ENCODE measurements at regions not wholly inside any gene's neighbourhood (a gene's known extent, or its start where the extent isn't known, plus 50 kb on each side); places are given as distances from the start of the nearest gene placed in this dataset.

GRCh38 chr11:34750692-34751405, 130.0 kb downstream of the EHF start:
- TF ChIP-seq CTCF (IDR thresholded peaks at IDR 0.05) (no peak), POLR2A (IDR thresholded peaks at IDR 0.05) (no peak)

Data from prostate gland (tissue), 2 donors.